ENCODE measurements at regions not wholly inside any gene's neighbourhood (a gene's known extent, or its start where the extent isn't known, plus 50 kb on each side); places are given as distances from the start of the nearest gene placed in this dataset.

GRCh38 chr20:40949346-40949745 is 79.3 kb upstream of the TOP1 start:
- intact Hi-C loops (cut with micrococcal nuclease; ENCODE audit: unreplicated experiment), result loop anchor here (5.0 to 10.0 kb wide), 3 partner anchors 207 to 1687 kb away; no protein-coding TSS in a partner anchor
- no peaks in the 10 kb centered on the region for H3K9me3 ChIP-seq (ENCODE audit: low read depth, low read length, poor library complexity, severe bottlenecking)
- no peak for DNase-seq (ENCODE audit: low spot score)

GRCh38 chr20:40952136-40952535 is 76.5 kb upstream of the TOP1 start:
- CTCF ChIA-PET, result no interaction called here
- Histone ChIP-seq H3K27ac (ENCODE audit: low read depth, low read length, poor library complexity, severe bottlenecking) (no peak overlapping the region), H3K4me3 (ENCODE audit: low read depth, low read length, poor library complexity, severe bottlenecking) (no peak overlapping the region), H3K4me1 (ENCODE audit: insufficient read depth, low read length, poor library complexity, severe bottlenecking) (no peaks in the 10 kb centered on the region), H3K27me3 (replicated peaks; ENCODE audit: insufficient read depth, low read depth, low read length, poor library complexity) (no peaks in the 10 kb centered on the region), H3K36me3 (ENCODE audit: insufficient read depth, low read length, poor library complexity, severe bottlenecking) (no peaks in the 10 kb centered on the region), H3K9me3 (ENCODE audit: low read depth, low read length, poor library complexity, severe bottlenecking) (no peaks in the 10 kb centered on the region)
- DNase-seq (ENCODE audit: low spot score), result no peak
- no TSS peak for BruUV-seq (replicated peaks)
- intact Hi-C loops (cut with micrococcal nuclease; ENCODE audit: unreplicated experiment), result no loop called here
- POLR2A ChIA-PET (ENCODE audit: low non-redundant PET), result interaction anchor here (0.6 kb wide), 1 partner anchor 126 kb away, joined by 3 read pairs; no protein-coding TSS in a partner anchor
- no peak for TF ChIP-seq EZH2 (IDR thresholded peaks at IDR 0.05; ENCODE audit: borderline replicate concordance, low read depth, low read length, poor library complexity, severe bottlenecking)
- TF ChIP-seq CTCF (conservative IDR thresholded peaks at IDR 0.05; ENCODE audit: low read depth, low read length), result no peak

More at GRCh38 chr20:40949346-40949745, 79.3 kb upstream of the TOP1 start:
- BruUV-seq (replicated peaks), result no TSS peak
- no peaks in the 10 kb centered on the region for H3K4me1 ChIP-seq (ENCODE audit: insufficient read depth, low read length, poor library complexity, severe bottlenecking)
- no peaks in the 10 kb centered on the region for H3K27me3 ChIP-seq (replicated peaks; ENCODE audit: insufficient read depth, low read depth, low read length, poor library complexity)
- ChIA-PET CTCF (no interaction called here), POLR2A (ENCODE audit: low non-redundant PET) (no interaction called here)
- H3K27ac ChIP-seq (ENCODE audit: low read depth, low read length, poor library complexity, severe bottlenecking), result no peak overlapping the region
- no peak overlapping the region for H3K4me3 ChIP-seq (ENCODE audit: low read depth, low read length, poor library complexity, severe bottlenecking)
- no peaks in the 10 kb centered on the region for H3K36me3 ChIP-seq (ENCODE audit: insufficient read depth, low read length, poor library complexity, severe bottlenecking)
- no peak for TF ChIP-seq EZH2 (IDR thresholded peaks at IDR 0.05; ENCODE audit: borderline replicate concordance, low read depth, low read length, poor library complexity, severe bottlenecking)
- no peak for TF ChIP-seq CTCF (conservative IDR thresholded peaks at IDR 0.05; ENCODE audit: low read depth, low read length)

- no peaks in the 10 kb centered on the region for H3K27me3 ChIP-seq (replicated peaks; ENCODE audit: insufficient read depth, low read depth, low read length, poor library complexity)
- no peaks in the 10 kb centered on the region for H3K36me3 ChIP-seq (ENCODE audit: insufficient read depth, low read length, poor library complexity, severe bottlenecking)
- no peak for TF ChIP-seq EZH2 (IDR thresholded peaks at IDR 0.05; ENCODE audit: borderline replicate concordance, low read depth, low read length, poor library complexity, severe bottlenecking)
- no peak for TF ChIP-seq CTCF (conservative IDR thresholded peaks at IDR 0.05; ENCODE audit: low read depth, low read length)
- intact Hi-C loops (cut with micrococcal nuclease; ENCODE audit: unreplicated experiment), result no loop called here
- no peaks in the 10 kb centered on the region for H3K9me3 ChIP-seq (ENCODE audit: low read depth, low read length, poor library complexity, severe bottlenecking)
- no peaks in the 10 kb centered on the region for H3K4me1 ChIP-seq (ENCODE audit: insufficient read depth, low read length, poor library complexity, severe bottlenecking)
- BruUV-seq (replicated peaks), result no TSS peak
- H3K27ac ChIP-seq (ENCODE audit: low read depth, low read length, poor library complexity, severe bottlenecking), result no peak overlapping the region
- DNase-seq (ENCODE audit: low spot score), result no peak
- ChIA-PET POLR2A (ENCODE audit: low non-redundant PET) (interaction anchor here (0.6 kb wide), 1 partner anchor 1706 kb away, joined by 3 read pairs; no protein-coding TSS in a partner anchor), CTCF (no interaction called here)
- H3K4me3 ChIP-seq (ENCODE audit: low read depth, low read length, poor library complexity, severe bottlenecking), result no peak overlapping the region
Observed at GRCh38 chr20:40953416-40953815, 75.2 kb upstream of the TOP1 start.

Measured in A673 (cell line).